K562 (cell line): ENCODE measurements at regions not wholly inside any gene's neighbourhood (a gene's known extent, or its start where the extent isn't known, plus 50 kb on each side); places are given as distances from the start of the nearest gene placed in this dataset.

Source experiments
- BRD4 ChIP-seq: fragments of 200-600 bp; sonication (generic); IDR thresholded peaks from 2 replicates; pipeline ENCODE4 v1.6.1; 2017; ENCODE audit warnings: inconsistent platforms
- CC2D1A ChIP-seq: fragments of 450-650 bp; IDR thresholded peaks from 2 replicates; pipeline ENCODE4 v1.6.1; 2017; ENCODE audit warnings: mild to moderate bottlenecking
- CREBBP ChIP-seq: IDR thresholded peaks from one replicate; pipeline ENCODE4 v1.6.1; 2012; ENCODE audit warnings: low read depth, mild to moderate bottlenecking, control low read depth, inconsistent platforms, low read length
- EGR1 ChIP-seq: fragments of 450-650 bp; conservative IDR thresholded peaks from 2 replicates; pipeline ENCODE4 v1.6.1; 2017; ENCODE audit warnings: mild to moderate bottlenecking
- FOXM1 ChIP-seq, 2 experiments: fragments of 450-650 bp in 1 of 2; sonication (generic) in 1 of 2; formaldehyde crosslinking in 1 of 2; IDR thresholded peaks; 2 replicates each; pipeline versions ENCODE4 v1.6.1 to v1.9.0; 2017 to 2022; ENCODE audit warnings: low read depth in 2 of 2, mild to moderate bottlenecking in 2 of 2, missing genetic modification reagents in 1 of 2, moderate library complexity in 1 of 2
- HDAC6 ChIP-seq: IDR thresholded peaks from 2 replicates; pipeline ENCODE4 v1.6.1; 2012; ENCODE audit warnings: low read depth, mild to moderate bottlenecking, control low read depth, inconsistent platforms, low read length, moderate library complexity
- HINFP ChIP-seq: fragments of 450-650 bp; conservative IDR thresholded peaks from 2 replicates; pipeline ENCODE4 v1.6.1; 2016; ENCODE audit warnings: missing genetic modification characterization, low read depth, mild to moderate bottlenecking, control low read depth, missing compliant biosample characterization
- MAFK ChIP-seq: IDR thresholded peaks from 2 replicates; pipeline ENCODE4 v1.6.1; 2011; ENCODE audit warnings: low read length, improper control_type of control experiment
- NELFE ChIP-seq: IDR thresholded peaks from 2 replicates; pipeline ENCODE4 v1.6.1; 2011; ENCODE audit warnings: mild to moderate bottlenecking; ENCODE audit not compliant: insufficient read depth, insufficient read length
- NONO ChIP-seq, 2 experiments: fragments of 200-400 bp in 1 of 2; fragments of 450-650 bp in 1 of 2; formaldehyde crosslinking in 1 of 2; IDR thresholded peaks; 2 replicates each; pipeline ENCODE4 v1.6.1; 2017; ENCODE audit warnings: low read depth in 2 of 2, mild to moderate bottlenecking in 2 of 2, moderate library complexity in 2 of 2, low read length in 1 of 2
- NR1H2 ChIP-seq: sonication (generic); formaldehyde crosslinking; IDR thresholded peaks from 2 replicates; pipeline ENCODE4 v1.4.0; 2020; ENCODE audit warnings: mild to moderate bottlenecking, missing genetic modification reagents
- SIN3A ChIP-seq, 2 experiments: fragments of 150-350 bp in 1 of 2; IDR thresholded peaks; 2 replicates each; pipeline ENCODE4 v1.6.1; 2011 to 2016; ENCODE audit warnings: borderline replicate concordance in 2 of 2, low read depth in 2 of 2, low read length in 2 of 2, mild to moderate bottlenecking in 2 of 2, moderate library complexity in 2 of 2; ENCODE audit not compliant: control insufficient read depth in 1 of 2
- SRF ChIP-seq, 2 experiments: fragments of 250-450, 450-650 bp in 1 of 2; sonication (Bioruptor Pico) in 1 of 2; sonication (generic) in 1 of 2; formaldehyde crosslinking; IDR thresholded peaks; 2 replicates each; pipeline versions ENCODE4 v1.5.0 to v1.5.1; 2020 to 2022; ENCODE audit warnings: mild to moderate bottlenecking in 1 of 2, missing genetic modification reagents in 1 of 2
- ZBTB33 ChIP-seq: sonication (generic); formaldehyde crosslinking; IDR thresholded peaks from 2 replicates; pipeline ENCODE4 v1.8.1; 2023; ENCODE audit warnings: mild to moderate bottlenecking, missing genetic modification reagents
- ZNF398 ChIP-seq: fragments of 250-450 bp; sonication (Bioruptor Pico); IDR thresholded peaks from 2 replicates; pipeline ENCODE4 v1.8.0; 2021; ENCODE audit warnings: moderate library complexity, mild to moderate bottlenecking, inconsistent platforms
- ZNF77 ChIP-seq: fragments of 250-450 bp; sonication (Bioruptor Pico); IDR thresholded peaks from 2 replicates; pipeline ENCODE4 v1.5.0; 2020
- TF ChIP-seq, protein P1 (sequence below): fragments of 450-650 bp; formaldehyde crosslinking; IDR thresholded peaks from 2 replicates; pipeline ENCODE4 v1.4.0; 2020; ENCODE audit warnings: mild to moderate bottlenecking, mixed read lengths
- TF ChIP-seq, protein P2 (sequence below), 2 experiments: fragments of 450-650 bp; IDR thresholded peaks; 2 replicates each; pipeline ENCODE4 v1.6.1; 2016
- TF ChIP-seq, protein P3 (sequence below): sonication (generic); formaldehyde crosslinking; IDR thresholded peaks from 2 replicates; pipeline ENCODE4 v1.8.0; 2022; ENCODE audit warnings: missing genetic modification reagents, mild to moderate bottlenecking, moderate library complexity, borderline replicate concordance

- TF ChIP-seq EGR1 (no peak), HINFP (tag) (peak; percentile 77), NELFE (no peak), NONO (IDR thresholded peaks at IDR 0.05; ENCODE audit: low read depth in 2 of 2, low read length in 1 of 2) (no peak), HDAC6 (no peak), SRF (CRISPR knock-in tag; IDR thresholded peaks at IDR 0.05) (no peak), CC2D1A (no peak), ZNF77 (CRISPR knock-in tag) (no peak), ZBTB33 (CRISPR knock-in tag) (no peak), FOXM1 (IDR thresholded peaks at IDR 0.05; ENCODE audit: low read depth) (peak; percentile 83), FOXM1 (CRISPR knock-in tag; IDR thresholded peaks at IDR 0.05; ENCODE audit: low read depth) (no peak), MAFK (no peak), NR1H2 (CRISPR knock-in tag) (no peak), CREBBP (no peak), BRD4 (no peak), ZNF398 (CRISPR knock-in tag) (no peak), SIN3A (IDR thresholded peaks at IDR 0.05; ENCODE audit: borderline replicate concordance in 2 of 2, control insufficient read depth in 1 of 2, low read depth in 2 of 2, low read length in 2 of 2) (no peak)
- TF ChIP-seq, protein P1, sequence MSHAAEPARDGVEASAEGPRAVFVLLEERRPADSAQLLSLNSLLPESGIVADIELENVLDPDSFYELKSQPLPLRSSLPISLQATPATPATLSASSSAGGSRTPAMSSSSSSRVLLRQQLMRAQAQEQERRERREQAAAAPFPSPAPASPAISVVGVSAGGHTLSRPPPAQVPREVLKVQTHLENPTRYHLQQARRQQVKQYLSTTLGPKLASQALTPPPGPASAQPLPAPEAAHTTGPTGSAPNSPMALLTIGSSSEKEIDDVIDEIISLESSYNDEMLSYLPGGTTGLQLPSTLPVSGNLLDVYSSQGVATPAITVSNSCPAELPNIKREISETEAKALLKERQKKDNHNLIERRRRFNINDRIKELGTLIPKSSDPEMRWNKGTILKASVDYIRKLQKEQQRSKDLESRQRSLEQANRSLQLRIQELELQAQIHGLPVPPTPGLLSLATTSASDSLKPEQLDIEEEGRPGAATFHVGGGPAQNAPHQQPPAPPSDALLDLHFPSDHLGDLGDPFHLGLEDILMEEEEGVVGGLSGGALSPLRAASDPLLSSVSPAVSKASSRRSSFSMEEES (CRISPR knock-in tag), result peak; percentile 51
- TF ChIP-seq, protein P2, sequence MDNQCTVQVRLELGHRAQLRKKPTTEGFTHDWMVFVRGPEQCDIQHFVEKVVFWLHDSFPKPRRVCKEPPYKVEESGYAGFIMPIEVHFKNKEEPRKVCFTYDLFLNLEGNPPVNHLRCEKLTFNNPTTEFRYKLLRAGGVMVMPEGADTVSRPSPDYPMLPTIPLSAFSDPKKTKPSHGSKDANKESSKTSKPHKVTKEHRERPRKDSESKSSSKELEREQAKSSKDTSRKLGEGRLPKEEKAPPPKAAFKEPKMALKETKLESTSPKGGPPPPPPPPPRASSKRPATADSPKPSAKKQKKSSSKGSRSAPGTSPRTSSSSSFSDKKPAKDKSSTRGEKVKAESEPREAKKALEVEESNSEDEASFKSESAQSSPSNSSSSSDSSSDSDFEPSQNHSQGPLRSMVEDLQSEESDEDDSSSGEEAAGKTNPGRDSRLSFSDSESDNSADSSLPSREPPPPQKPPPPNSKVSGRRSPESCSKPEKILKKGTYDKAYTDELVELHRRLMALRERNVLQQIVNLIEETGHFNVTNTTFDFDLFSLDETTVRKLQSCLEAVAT (IDR thresholded peaks at IDR 0.05), result no peak; a peak in 1 of 4 replicates
- TF ChIP-seq, protein P3, sequence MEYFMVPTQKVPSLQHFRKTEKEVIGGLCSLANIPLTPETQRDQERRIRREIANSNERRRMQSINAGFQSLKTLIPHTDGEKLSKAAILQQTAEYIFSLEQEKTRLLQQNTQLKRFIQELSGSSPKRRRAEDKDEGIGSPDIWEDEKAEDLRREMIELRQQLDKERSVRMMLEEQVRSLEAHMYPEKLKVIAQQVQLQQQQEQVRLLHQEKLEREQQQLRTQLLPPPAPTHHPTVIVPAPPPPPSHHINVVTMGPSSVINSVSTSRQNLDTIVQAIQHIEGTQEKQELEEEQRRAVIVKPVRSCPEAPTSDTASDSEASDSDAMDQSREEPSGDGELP (CRISPR knock-in tag), result no peak
These were observed 289.1 kb downstream of the TFAP2B start (continued) for GRCh38 chr6:51107769-51108203.
